IMR-90 (cell line): ENCODE measurements at regions not wholly inside any gene's neighbourhood (a gene's known extent, or its start where the extent isn't known, plus 50 kb on each side); places are given as distances from the start of the nearest gene placed in this dataset.

Experiments used
- ATAC-seq: fragments of 200-7000 bp; cut with Tn5 transposase; 2 replicates; pipeline ENCODE4 v1.9.1; 2020; ENCODE audit warnings: low read depth, mild to moderate bottlenecking, moderate library complexity
- BruUV-seq: library from RNA; stranded (reverse); fragments of 400-500 nt; replicated peaks from 2 replicates; lab custom pipeline; 2021; lab: Mats Ljungman, UMichigan
- CTCF ChIA-PET: fragments of 300-600 bp; formaldehyde crosslinking; extraction: SDS; loops from one replicate; lab custom pipeline; 2021; ENCODE audit warnings: antibody characterized with exemption; lab: Yijun Ruan, JAX
- POLR2A ChIA-PET: fragments of 300-600 bp; sonication (Branson Sonifier 250); formaldehyde crosslinking; loops from one replicate; lab custom pipeline; 2022; ENCODE audit warnings: antibody characterized with exemption; ENCODE audit not compliant: unreplicated experiment; lab: Charles Lee
- DNase-seq: peaks from one replicate; pipeline ENCODE4 v3.0.0; 2013
- H2AFZ ChIP-seq: replicated peaks from 2 replicates; pipeline ENCODE3; 2013; ENCODE audit warnings: low read length, mild to moderate bottlenecking; ENCODE audit not compliant: poor library complexity
- H2AK5ac ChIP-seq: 2 replicates; pipeline ENCODE4 v1.6.1; 2013; ENCODE audit warnings: low read depth, low read length, inconsistent platforms
- H2AK9ac ChIP-seq: replicated peaks from 2 replicates; pipeline ENCODE3; 2013; ENCODE audit warnings: mild to moderate bottlenecking, low read depth, low read length, moderate library complexity; ENCODE audit not compliant: poor library complexity
- H2BK120ac ChIP-seq: 2 replicates; pipeline ENCODE4 v1.6.1; 2013; ENCODE audit warnings: low read depth, low read length, inconsistent platforms
- H2BK15ac ChIP-seq: 3 replicates; pipeline ENCODE4 v1.6.1; 2013; ENCODE audit warnings: low read depth, low read length, inconsistent platforms
- H2BK20ac ChIP-seq: 2 replicates; pipeline ENCODE4 v1.6.1; 2013; ENCODE audit warnings: low read depth, mild to moderate bottlenecking, inconsistent platforms, low read length, moderate library complexity
- H2BK5ac ChIP-seq: 2 replicates; pipeline ENCODE4 v1.6.1; 2013; ENCODE audit warnings: mild to moderate bottlenecking, low read depth, low read length, inconsistent platforms; ENCODE audit not compliant: poor library complexity, severe bottlenecking
- H3K14ac ChIP-seq: replicated peaks from 2 replicates; pipeline ENCODE4 v1.6.1; 2013; ENCODE audit warnings: low read depth, low read length, inconsistent platforms
- H3K18ac ChIP-seq: 2 replicates; pipeline ENCODE4 v1.6.1; 2013; ENCODE audit warnings: low read depth, low read length, control low read depth
- H3K23ac ChIP-seq: 2 replicates; pipeline ENCODE4 v1.6.1; 2013; ENCODE audit warnings: low read depth, low read length, inconsistent platforms
- H3K27ac ChIP-seq: 2 replicates; pipeline ENCODE4 v1.5.1; 2013; ENCODE audit warnings: mild to moderate bottlenecking, control low read depth, low read length; ENCODE audit not compliant: insufficient read depth
- H3K27me3 ChIP-seq: 2 replicates; pipeline ENCODE4 v1.6.1; 2013; ENCODE audit warnings: low read length; ENCODE audit not compliant: control insufficient read depth, insufficient read depth
- H3K36me3 ChIP-seq: 2 replicates; pipeline ENCODE4 v1.6.1; 2013; ENCODE audit warnings: low read length, mixed read lengths; ENCODE audit not compliant: control insufficient read depth, insufficient read depth
- H3K4ac ChIP-seq: 2 replicates; pipeline ENCODE4 v1.6.1; 2013; ENCODE audit warnings: low read depth, low read length, inconsistent platforms
- H3K4me1 ChIP-seq: 2 replicates; pipeline ENCODE4 v1.6.1; 2013; ENCODE audit warnings: low read length, mixed read lengths; ENCODE audit not compliant: control insufficient read depth, insufficient read depth
- H3K4me2 ChIP-seq: 2 replicates; pipeline ENCODE4 v1.6.1; 2013; ENCODE audit warnings: low read depth, mild to moderate bottlenecking, control low read depth, low read length, moderate library complexity
- H3K4me3 ChIP-seq: 2 replicates; pipeline ENCODE4 v1.5.1; 2013; ENCODE audit warnings: low read depth, mild to moderate bottlenecking, control low read depth, low read length, moderate library complexity; ENCODE audit not compliant: insufficient read depth
- H3K56ac ChIP-seq: 2 replicates; pipeline ENCODE4 v1.6.1; 2013; ENCODE audit warnings: low read length, inconsistent platforms; ENCODE audit not compliant: insufficient read depth; ENCODE audit errors: extremely low read depth
- H3K79me1 ChIP-seq, 2 experiments: 2 replicates each; pipeline ENCODE4 v1.6.1; 2013; ENCODE audit warnings: low read length in 2 of 2, inconsistent platforms in 1 of 2, low read depth in 1 of 2
- H3K9ac ChIP-seq: 2 replicates; pipeline ENCODE4 v1.6.1; 2013; ENCODE audit warnings: low read depth, low read length, control low read depth
- H3K9me1 ChIP-seq: 2 replicates; pipeline ENCODE4 v1.6.1; 2013; ENCODE audit warnings: low read length, inconsistent platforms; ENCODE audit not compliant: insufficient read depth
- H3K9me3 ChIP-seq: 2 replicates; pipeline ENCODE4 v1.6.1; 2013; ENCODE audit warnings: low read length; ENCODE audit not compliant: control insufficient read depth, insufficient read depth
- H4K20me1 ChIP-seq: 2 replicates; pipeline ENCODE4 v1.6.1; 2013; ENCODE audit warnings: low read length, inconsistent platforms; ENCODE audit not compliant: insufficient read depth
- H4K5ac ChIP-seq: 2 replicates; pipeline ENCODE4 v1.6.1; 2013; ENCODE audit warnings: mild to moderate bottlenecking, low read depth, low read length, control low read depth
- H4K8ac ChIP-seq, 2 experiments: 2 replicates each; pipeline ENCODE4 v1.6.1; 2013; ENCODE audit warnings: low read depth in 2 of 2, low read length in 2 of 2, control low read depth in 1 of 2, inconsistent platforms in 1 of 2
- H4K91ac ChIP-seq: 2 replicates; pipeline ENCODE4 v1.6.1; 2013; ENCODE audit warnings: low read depth, low read length, inconsistent platforms; ENCODE audit not compliant: insufficient read depth
- MAFK ChIP-seq: IDR thresholded peaks from 2 replicates; pipeline ENCODE4 v1.6.1; 2012; ENCODE audit warnings: low read depth, low read length, improper control_type of control experiment
- MXI1 ChIP-seq: IDR thresholded peaks from 2 replicates; pipeline ENCODE4 v1.6.1; 2012; ENCODE audit warnings: low read depth, mild to moderate bottlenecking, low read length, moderate library complexity, borderline replicate concordance
- NFE2L2 ChIP-seq: fragments of 150-350 bp; IDR thresholded peaks from 2 replicates; pipeline ENCODE4 v1.6.1; 2016; ENCODE audit warnings: low read depth, mild to moderate bottlenecking, low read length
- RFX5 ChIP-seq: IDR thresholded peaks from 2 replicates; pipeline ENCODE4 v1.8.0; 2012; ENCODE audit warnings: low read depth, mild to moderate bottlenecking, low read length, moderate library complexity
- WGBS, 2 experiments: methylation state at CpG; one replicate each; pipeline versions ENCODE4 v1.1.5 to v1.1.7; 2013; ENCODE audit warnings: missing lambda C conversion rate in 2 of 2; ENCODE audit not compliant: insufficient read length in 1 of 2; ENCODE audit errors: extremely low coverage in 2 of 2; 5-methylcytosine and 5-hydroxymethylcytosine counted together
- dilution Hi-C: fragments of 300-500 bp; cut with HindIII; formaldehyde crosslinking; loops from one replicate; pipeline ENCODE4 v1.14.3; 2018; ENCODE audit warnings: low sequenced_read_pairs; ENCODE audit not compliant: unreplicated experiment
- in situ Hi-C: fragments of 300-500 bp; cut with MboI; formaldehyde crosslinking; loops from 3 replicates; pipeline ENCODE4 v1.14.3; 2019; ENCODE audit warnings: low sequenced_read_pairs, inconsistent platforms, mixed read lengths
- intact Hi-C: fragments of 100-400 bp; cut with micrococcal nuclease; formaldehyde crosslinking; loops from 2 replicates; pipeline ENCODE4 v1.10.0; 2022
- TF ChIP-seq, protein P1 (sequence below): fragments of 150-350 bp; IDR thresholded peaks from 2 replicates; pipeline ENCODE4 v1.6.1; 2017; ENCODE audit warnings: mild to moderate bottlenecking, antibody characterized with exemption, low read length, low read depth

- H3K9me1 ChIP-seq: no peaks in the 10 kb centered on the region
- H3K4me2 ChIP-seq: no peak overlapping the region
- in situ Hi-C loops: no loop called here
- dilution Hi-C loops: no loop called here
- no peak overlapping the region for H2AFZ ChIP-seq
- H2AK5ac ChIP-seq: no peak overlapping the region
- H2AK9ac ChIP-seq: no peak overlapping the region
- TF ChIP-seq NFE2L2: no peak
- no peak for TF ChIP-seq RFX5
- no peak for TF ChIP-seq MAFK
- TF ChIP-seq, protein P1, sequence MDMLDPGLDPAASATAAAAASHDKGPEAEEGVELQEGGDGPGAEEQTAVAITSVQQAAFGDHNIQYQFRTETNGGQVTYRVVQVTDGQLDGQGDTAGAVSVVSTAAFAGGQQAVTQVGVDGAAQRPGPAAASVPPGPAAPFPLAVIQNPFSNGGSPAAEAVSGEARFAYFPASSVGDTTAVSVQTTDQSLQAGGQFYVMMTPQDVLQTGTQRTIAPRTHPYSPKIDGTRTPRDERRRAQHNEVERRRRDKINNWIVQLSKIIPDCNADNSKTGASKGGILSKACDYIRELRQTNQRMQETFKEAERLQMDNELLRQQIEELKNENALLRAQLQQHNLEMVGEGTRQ: no peak
- TF ChIP-seq MXI1: no peak
- H3K36me3 ChIP-seq: no peaks in the 10 kb centered on the region
- H3K27me3 ChIP-seq: no peaks in the 10 kb centered on the region
- ATAC-seq (no peak), DNase-seq (no peak)
- H4K5ac ChIP-seq: no peak overlapping the region
- ChIA-PET POLR2A (no interaction called here), CTCF (no interaction called here)
- no peak overlapping the region for H2BK20ac ChIP-seq
- no peaks in the 10 kb centered on the region for H3K79me1 ChIP-seq
- no peak overlapping the region for H4K91ac ChIP-seq
- H3K56ac ChIP-seq: no peak overlapping the region
- H4K20me1 ChIP-seq: no peaks in the 10 kb centered on the region
- H3K18ac ChIP-seq: no peak overlapping the region
- H3K4me3 ChIP-seq: no peak overlapping the region
- no peaks in the 10 kb centered on the region for H3K4me1 ChIP-seq
- no peak overlapping the region for H2BK5ac ChIP-seq
- WGBS, 2 experiments: no CpG with 5 or more reads among the region's 2 CpGs
- no peak overlapping the region for H4K8ac ChIP-seq
- no peak overlapping the region for H2BK15ac ChIP-seq
- no peak overlapping the region for H3K23ac ChIP-seq
- no peak overlapping the region for H3K9ac ChIP-seq
- intact Hi-C loops: no loop called here
- no TSS peak for BruUV-seq
- H2BK120ac ChIP-seq: no peak overlapping the region
- H3K14ac ChIP-seq: no peak overlapping the region
- no peak overlapping the region for H3K4ac ChIP-seq
- H3K27ac ChIP-seq: no peak overlapping the region
- peaks cover 6% of the 10 kb centered on the region for H3K9me3 ChIP-seq
Measured at GRCh38 chr16:77014441-77014840, 176.5 kb upstream of the MON1B start.
